Calu3 (cell line): ENCODE measurements at regions not wholly inside any gene's neighbourhood (a gene's known extent, or its start where the extent isn't known, plus 50 kb on each side); places are given as distances from the start of the nearest gene placed in this dataset.

Experiments
- BruUV-seq: library from RNA; stranded (reverse); fragments of 400-500 nt; replicated peaks from 2 replicates; lab custom pipeline; 2021; lab: Mats Ljungman, UMichigan
- CTCF ChIA-PET: fragments of 300-600 bp; sonication (Branson Sonifier 250); formaldehyde crosslinking; loops from one replicate; lab custom pipeline; 2022; ENCODE audit warnings: antibody characterized with exemption; lab: Charles Lee
- DNase-seq: peaks from one replicate; pipeline ENCODE4 v3.0.0; 2022
- H3K27ac Mint-ChIP-seq: one replicate; pipeline ENCODE4 v1.8.0; 2022; ENCODE audit warnings: mixed read lengths; ENCODE audit not compliant: unreplicated experiment
- H3K27me3 Mint-ChIP-seq: one replicate; pipeline ENCODE4 v1.8.0; 2022; ENCODE audit warnings: mixed read lengths; ENCODE audit not compliant: unreplicated experiment
- H3K36me3 Mint-ChIP-seq: one replicate; pipeline ENCODE4 v1.8.0; 2022; ENCODE audit warnings: mild to moderate bottlenecking, moderate library complexity, mixed read lengths; ENCODE audit not compliant: insufficient read depth, unreplicated experiment
- H3K4me1 Mint-ChIP-seq: one replicate; pipeline ENCODE4 v1.8.0; 2022; ENCODE audit warnings: mild to moderate bottlenecking, low read depth, mixed read lengths; ENCODE audit not compliant: unreplicated experiment
- H3K4me3 Mint-ChIP-seq: one replicate; pipeline ENCODE4 v1.8.0; 2022; ENCODE audit warnings: mild to moderate bottlenecking, low read depth, moderate library complexity, mixed read lengths; ENCODE audit not compliant: unreplicated experiment
- H3K9me3 Mint-ChIP-seq: one replicate; pipeline ENCODE4 v1.8.0; 2022; ENCODE audit warnings: low read depth, mixed read lengths; ENCODE audit not compliant: unreplicated experiment
- CTCF ChIP-seq: fragments of 200-600 bp; IDR thresholded peaks from one replicate; pipeline ENCODE4 v1.8.0; 2022; ENCODE audit warnings: antibody characterized with exemption; ENCODE audit not compliant: unreplicated experiment
- intact Hi-C: fragments of 100-400 bp; cut with micrococcal nuclease; formaldehyde crosslinking; loops from one replicate; pipeline ENCODE4 v1.10.0; 2022; ENCODE audit not compliant: unreplicated experiment

DNA sequence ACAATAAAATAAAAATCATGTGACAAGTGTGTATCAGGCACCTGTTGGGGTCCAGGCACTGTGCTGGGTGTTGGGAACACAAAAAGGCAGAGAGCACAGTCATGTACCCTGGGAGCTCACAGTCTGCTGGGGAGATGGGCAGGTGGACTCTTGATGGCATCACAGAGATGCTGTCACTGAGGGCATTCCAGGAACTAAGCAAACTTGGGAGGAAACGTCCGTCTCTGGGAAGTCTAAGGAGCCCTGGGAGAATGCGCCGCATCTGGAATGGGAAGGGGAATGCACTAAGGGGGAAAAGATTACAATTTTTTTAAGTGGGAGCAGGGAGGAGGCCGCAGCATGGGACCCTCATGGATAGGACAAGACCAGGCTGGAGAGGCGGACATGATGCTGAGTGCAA is 80.9 kb upstream of the ZNF423 start:
- H3K36me3 Mint-ChIP-seq = no peaks in the 10 kb centered on the region
- H3K27me3 Mint-ChIP-seq = peaks cover 86% of the 10 kb centered on the region
- no peaks in the 10 kb centered on the region for H3K4me1 Mint-ChIP-seq
- intact Hi-C loops = no loop called here
- TF ChIP-seq CTCF = no peak
- CTCF ChIA-PET = no interaction called here
- H3K9me3 Mint-ChIP-seq = no peaks in the 10 kb centered on the region
- no peak overlapping the region for H3K4me3 Mint-ChIP-seq
- no peak for DNase-seq
- no TSS peak for BruUV-seq
- no peak overlapping the region for H3K27ac Mint-ChIP-seq

GRCh38 chr16:49937886-49938285 is 82.0 kb upstream of the ZNF423 start:
- H3K27me3 Mint-ChIP-seq = peaks cover 86% of the 10 kb centered on the region
- no peak overlapping the region for H3K27ac Mint-ChIP-seq
- BruUV-seq = no TSS peak
- TF ChIP-seq CTCF = no peak
- CTCF ChIA-PET = interaction anchor here (0.6 kb wide), 1 partner anchor 79 kb away, joined by 5 read pairs; no protein-coding TSS in a partner anchor
- no peaks in the 10 kb centered on the region for H3K36me3 Mint-ChIP-seq
- intact Hi-C loops = no loop called here
- no peaks in the 10 kb centered on the region for H3K4me1 Mint-ChIP-seq
- no peak overlapping the region for H3K4me3 Mint-ChIP-seq
- no peak for DNase-seq
- no peaks in the 10 kb centered on the region for H3K9me3 Mint-ChIP-seq

- Mint-ChIP-seq H3K4me1 (no peaks in the 10 kb centered on the region), H3K27me3 (peaks cover 79% of the 10 kb centered on the region), H3K36me3 (no peaks in the 10 kb centered on the region), H3K9me3 (no peaks in the 10 kb centered on the region), H3K27ac (no peak overlapping the region), H3K4me3 (no peak overlapping the region)
- BruUV-seq = no TSS peak
- intact Hi-C loops = no loop called here
- CTCF ChIA-PET = interaction anchor here (0.9 kb wide), 1 partner anchor 18 kb away, joined by 6 read pairs; no protein-coding TSS in a partner anchor
- TF ChIP-seq CTCF = no peak
- DNase-seq = no peak
Observed at GRCh38 chr16:49939495-49939894, 83.6 kb upstream of the ZNF423 start.

- Mint-ChIP-seq H3K9me3 (no peaks in the 10 kb centered on the region), H3K27ac (no peak overlapping the region), H3K27me3 (peaks cover 68% of the 10 kb centered on the region), H3K4me1 (no peaks in the 10 kb centered on the region), H3K36me3 (no peaks in the 10 kb centered on the region), H3K4me3 (no peak overlapping the region)
- CTCF ChIA-PET = interaction anchor here (0.6 to 1.0 kb wide), 2 partner anchors 21 to 1109 kb away, joined by 4 to 7 read pairs; no protein-coding TSS in a partner anchor
- intact Hi-C loops = no loop called here
- no peak for TF ChIP-seq CTCF
- DNase-seq = no peak
- no TSS peak for BruUV-seq
Observed at GRCh38 chr16:49940464-49941224, 84.4 kb upstream of the CNEP1R1 start.
